ENCODE measurements at regions not wholly inside any gene's neighbourhood (a gene's known extent, or its start where the extent isn't known, plus 50 kb on each side); places are given as distances from the start of the nearest gene placed in this dataset.

DNA sequence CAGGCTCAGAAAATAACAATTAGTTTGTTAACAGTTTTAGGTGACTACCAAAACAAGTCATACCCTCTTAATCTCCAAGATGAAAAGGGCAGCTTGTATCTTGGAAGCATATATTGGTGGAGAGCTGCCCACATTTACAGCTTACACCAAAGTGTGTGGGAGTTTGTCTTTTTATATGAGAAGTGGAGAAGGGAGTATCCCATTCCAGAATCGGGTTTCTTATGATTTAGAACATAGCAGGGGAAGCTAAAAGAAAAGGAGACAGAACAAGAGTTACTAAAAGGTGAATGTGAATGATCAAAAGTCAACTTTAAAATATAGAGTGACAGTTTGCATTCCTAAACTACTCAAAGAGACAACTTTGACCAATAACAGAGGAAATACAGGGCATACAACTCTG lies 338.6 kb upstream of the VWC2 start:
- intact Hi-C loops (cut with micrococcal nuclease) = no loop called here
- RAD21 ChIA-PET (ENCODE audit: low non-redundant PET in 1 of 2, low total read pairs in 2 of 2, uncharacterized antibody in 2 of 2, unreplicated experiment in 2 of 2) = no interaction called here
- no peak for TF ChIP-seq SP1 (IDR thresholded peaks at IDR 0.05; ENCODE audit: low read depth)
- TF ChIP-seq POLR2AphosphoS5 (IDR thresholded peaks at IDR 0.05; ENCODE audit: low read depth, low read length) = no peak
- TF ChIP-seq ELF1 (IDR thresholded peaks at IDR 0.05; ENCODE audit: borderline replicate concordance, low read depth) = no peak
- TF ChIP-seq SRF (IDR thresholded peaks at IDR 0.05; ENCODE audit: low read depth) = no peak
- TF ChIP-seq SIN3A (IDR thresholded peaks at IDR 0.05; ENCODE audit: low read depth) = no peak
- no peak for TF ChIP-seq EGR1 (IDR thresholded peaks at IDR 0.05; ENCODE audit: low read depth)
- TF ChIP-seq ZFX (IDR thresholded peaks at IDR 0.05) = no peak
- TF ChIP-seq, protein P1, sequence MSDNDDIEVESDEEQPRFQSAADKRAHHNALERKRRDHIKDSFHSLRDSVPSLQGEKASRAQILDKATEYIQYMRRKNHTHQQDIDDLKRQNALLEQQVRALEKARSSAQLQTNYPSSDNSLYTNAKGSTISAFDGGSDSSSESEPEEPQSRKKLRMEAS (IDR thresholded peaks at IDR 0.05) = no peak
- no peak for TF ChIP-seq CBX3 (IDR thresholded peaks at IDR 0.05; ENCODE audit: low read depth)
- no peak for TF ChIP-seq JUND (IDR thresholded peaks at IDR 0.05)
- TF ChIP-seq, protein P2, sequence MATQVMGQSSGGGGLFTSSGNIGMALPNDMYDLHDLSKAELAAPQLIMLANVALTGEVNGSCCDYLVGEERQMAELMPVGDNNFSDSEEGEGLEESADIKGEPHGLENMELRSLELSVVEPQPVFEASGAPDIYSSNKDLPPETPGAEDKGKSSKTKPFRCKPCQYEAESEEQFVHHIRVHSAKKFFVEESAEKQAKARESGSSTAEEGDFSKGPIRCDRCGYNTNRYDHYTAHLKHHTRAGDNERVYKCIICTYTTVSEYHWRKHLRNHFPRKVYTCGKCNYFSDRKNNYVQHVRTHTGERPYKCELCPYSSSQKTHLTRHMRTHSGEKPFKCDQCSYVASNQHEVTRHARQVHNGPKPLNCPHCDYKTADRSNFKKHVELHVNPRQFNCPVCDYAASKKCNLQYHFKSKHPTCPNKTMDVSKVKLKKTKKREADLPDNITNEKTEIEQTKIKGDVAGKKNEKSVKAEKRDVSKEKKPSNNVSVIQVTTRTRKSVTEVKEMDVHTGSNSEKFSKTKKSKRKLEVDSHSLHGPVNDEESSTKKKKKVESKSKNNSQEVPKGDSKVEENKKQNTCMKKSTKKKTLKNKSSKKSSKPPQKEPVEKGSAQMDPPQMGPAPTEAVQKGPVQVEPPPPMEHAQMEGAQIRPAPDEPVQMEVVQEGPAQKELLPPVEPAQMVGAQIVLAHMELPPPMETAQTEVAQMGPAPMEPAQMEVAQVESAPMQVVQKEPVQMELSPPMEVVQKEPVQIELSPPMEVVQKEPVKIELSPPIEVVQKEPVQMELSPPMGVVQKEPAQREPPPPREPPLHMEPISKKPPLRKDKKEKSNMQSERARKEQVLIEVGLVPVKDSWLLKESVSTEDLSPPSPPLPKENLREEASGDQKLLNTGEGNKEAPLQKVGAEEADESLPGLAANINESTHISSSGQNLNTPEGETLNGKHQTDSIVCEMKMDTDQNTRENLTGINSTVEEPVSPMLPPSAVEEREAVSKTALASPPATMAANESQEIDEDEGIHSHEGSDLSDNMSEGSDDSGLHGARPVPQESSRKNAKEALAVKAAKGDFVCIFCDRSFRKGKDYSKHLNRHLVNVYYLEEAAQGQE (IDR thresholded peaks at IDR 0.05; ENCODE audit: low read depth) = no peak
- TF ChIP-seq, protein P3, sequence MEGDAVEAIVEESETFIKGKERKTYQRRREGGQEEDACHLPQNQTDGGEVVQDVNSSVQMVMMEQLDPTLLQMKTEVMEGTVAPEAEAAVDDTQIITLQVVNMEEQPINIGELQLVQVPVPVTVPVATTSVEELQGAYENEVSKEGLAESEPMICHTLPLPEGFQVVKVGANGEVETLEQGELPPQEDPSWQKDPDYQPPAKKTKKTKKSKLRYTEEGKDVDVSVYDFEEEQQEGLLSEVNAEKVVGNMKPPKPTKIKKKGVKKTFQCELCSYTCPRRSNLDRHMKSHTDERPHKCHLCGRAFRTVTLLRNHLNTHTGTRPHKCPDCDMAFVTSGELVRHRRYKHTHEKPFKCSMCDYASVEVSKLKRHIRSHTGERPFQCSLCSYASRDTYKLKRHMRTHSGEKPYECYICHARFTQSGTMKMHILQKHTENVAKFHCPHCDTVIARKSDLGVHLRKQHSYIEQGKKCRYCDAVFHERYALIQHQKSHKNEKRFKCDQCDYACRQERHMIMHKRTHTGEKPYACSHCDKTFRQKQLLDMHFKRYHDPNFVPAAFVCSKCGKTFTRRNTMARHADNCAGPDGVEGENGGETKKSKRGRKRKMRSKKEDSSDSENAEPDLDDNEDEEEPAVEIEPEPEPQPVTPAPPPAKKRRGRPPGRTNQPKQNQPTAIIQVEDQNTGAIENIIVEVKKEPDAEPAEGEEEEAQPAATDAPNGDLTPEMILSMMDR (IDR thresholded peaks at IDR 0.05 in 2 of 3, conservative IDR thresholded peaks at IDR 0.05 in 1 of 3; ENCODE audit: borderline replicate concordance in 1 of 3, insufficient read depth in 1 of 3, low read depth in 2 of 3, low read length in 2 of 3) = no peak
- TF ChIP-seq RAD21 (IDR thresholded peaks at IDR 0.05; ENCODE audit: low read depth) = no peak
- TF ChIP-seq EZH2 (IDR thresholded peaks at IDR 0.05) = no peak
- TF ChIP-seq EZH2phosphoT487 (IDR thresholded peaks at IDR 0.05; ENCODE audit: borderline replicate concordance) = no peak
- no peak for TF ChIP-seq ZNF274 (IDR thresholded peaks at IDR 0.05; ENCODE audit: low read depth, low read length)
- H3K36me3 ChIP-seq (ENCODE audit: control insufficient read depth in 1 of 2, insufficient read depth in 2 of 2, low read length in 2 of 2) = no peaks in the 10 kb centered on the region
- no peaks in the 10 kb centered on the region for H4K20me1 ChIP-seq (ENCODE audit: insufficient read depth)
- H3K79me2 ChIP-seq (ENCODE audit: insufficient read depth, low read length) = no peaks in the 10 kb centered on the region
- no peaks in the 10 kb centered on the region for H3K4me1 ChIP-seq (ENCODE audit: control insufficient read depth in 1 of 2, insufficient read depth in 2 of 2, low read length in 2 of 2)
- H3K27me3 ChIP-seq (ENCODE audit: insufficient read depth, low read length) = no peaks in the 10 kb centered on the region
- H3K9ac ChIP-seq (ENCODE audit: low read length) = no peak overlapping the region
- no peaks in the 10 kb centered on the region for H3K9me2 ChIP-seq (ENCODE audit: insufficient read depth)
- POLR2A ChIA-PET = no interaction called here
- H3K4me2 ChIP-seq (ENCODE audit: low read length) = no peak overlapping the region
- H3K27ac ChIP-seq (ENCODE audit: low read depth, low read length) = no peak overlapping the region
- peaks cover 4 to 28% of the 10 kb centered on the region in 2 experiments; a peak in 2 of 4 replicates for H3K9me3 ChIP-seq (ENCODE audit: control insufficient read depth in 1 of 2, insufficient read depth in 1 of 2, low read depth in 1 of 2, low read length in 2 of 2)
- BruUV-seq (replicated peaks) = no TSS peak
- CTCF ChIA-PET = no interaction called here
- no peak overlapping the region for H2AFZ ChIP-seq (ENCODE audit: low read depth, low read length, poor library complexity, severe bottlenecking)
- ATAC-seq (no peak), DNase-seq (ENCODE audit: low read depth, low spot score) (no peak)
- H3K4me3 ChIP-seq (replicated peaks in 1 of 2; ENCODE audit: low read depth in 1 of 2, low read length in 2 of 2) = no peak overlapping the region
